ENCODE measurements at regions not wholly inside any gene's neighbourhood (a gene's known extent, or its start where the extent isn't known, plus 50 kb on each side); places are given as distances from the start of the nearest gene placed in this dataset.

DNA sequence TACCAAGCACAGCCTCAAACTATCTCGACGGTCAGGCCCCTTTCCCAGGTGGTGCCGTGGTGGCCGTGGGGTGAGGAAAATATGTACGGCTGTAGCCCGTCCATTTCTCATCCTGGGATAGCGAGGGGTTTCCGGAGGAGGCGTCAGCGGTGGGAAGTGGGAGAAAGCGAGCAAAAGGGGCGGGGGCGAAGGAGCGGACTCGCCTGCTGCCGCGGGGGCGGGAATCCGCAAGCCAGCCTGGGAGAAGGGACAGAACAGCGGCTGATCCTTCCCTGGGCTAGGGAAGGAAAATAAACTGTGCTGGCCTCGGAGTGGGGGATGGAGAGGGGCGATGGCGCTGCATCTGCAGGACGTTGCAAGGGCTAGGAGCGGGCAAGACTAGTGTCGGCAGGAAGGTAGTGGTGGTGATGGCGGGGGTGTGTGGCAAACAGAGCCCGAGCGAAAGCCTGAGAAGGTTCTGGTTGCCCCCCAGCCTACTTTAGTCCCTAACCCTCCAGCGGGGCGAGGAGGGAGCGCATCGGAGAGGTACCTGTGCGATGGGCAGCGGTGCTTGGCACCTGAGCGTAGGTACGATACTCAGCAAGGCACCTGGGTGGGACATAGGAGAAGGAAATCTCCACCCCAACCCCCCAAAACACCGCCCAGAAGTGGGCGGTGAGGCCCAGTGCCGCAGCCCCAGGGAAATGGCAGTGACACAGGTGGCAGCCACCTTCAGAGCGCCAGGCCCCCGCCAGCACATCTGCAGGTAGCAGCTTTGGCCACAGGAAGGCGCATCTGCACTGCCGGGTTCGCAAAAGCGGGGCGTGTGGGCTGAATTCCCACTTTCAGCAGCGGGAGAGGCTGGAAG lies 49.9 kb upstream of the STEAP1B start:
- intact Hi-C loops (cut with DNase I), result loop anchor here (10.0 kb wide), 1 partner anchor 505 kb away; no protein-coding TSS in a partner anchor
- DNase-seq, result peak in 29 of 42 donors; percentile 25 to 80 (median 56)

All from head of caudate nucleus (tissue), 42 donors.